Ishikawa (cell line): ENCODE measurements at regions not wholly inside any gene's neighbourhood (a gene's known extent, or its start where the extent isn't known, plus 50 kb on each side); places are given as distances from the start of the nearest gene placed in this dataset.

Source experiments
- CEBPB ChIP-seq: IDR thresholded peaks from 2 replicates; pipeline ENCODE4 v1.6.1; 2012
- CREB1 ChIP-seq: IDR thresholded peaks from 2 replicates; pipeline ENCODE4 v1.6.1; 2012; ENCODE audit warnings: low read depth
- EGR1 ChIP-seq: IDR thresholded peaks from 2 replicates; pipeline ENCODE4 v1.6.1; 2012
- EP300 ChIP-seq: IDR thresholded peaks from 2 replicates; pipeline ENCODE4 v1.6.1; 2012; ENCODE audit warnings: borderline replicate concordance
- FOXM1 ChIP-seq: IDR thresholded peaks from 2 replicates; pipeline ENCODE4 v1.6.1; 2012; ENCODE audit warnings: low read depth, borderline replicate concordance
- NFIC ChIP-seq: IDR thresholded peaks from 2 replicates; pipeline ENCODE4 v1.6.1; 2012
- RAD21 ChIP-seq: IDR thresholded peaks from 2 replicates; pipeline ENCODE4 v1.6.1; 2012; ENCODE audit warnings: low read depth
- TAF1 ChIP-seq: IDR thresholded peaks from 2 replicates; pipeline ENCODE4 v1.6.1; 2012; ENCODE audit warnings: low read depth, mild to moderate bottlenecking
- TCF12 ChIP-seq: IDR thresholded peaks from 2 replicates; pipeline ENCODE4 v1.6.1; 2012; ENCODE audit warnings: low read depth
- TEAD4 ChIP-seq: IDR thresholded peaks from 2 replicates; pipeline ENCODE4 v1.6.1; 2012
- YY1 ChIP-seq: IDR thresholded peaks from 2 replicates; pipeline ENCODE4 v1.6.1; 2012; ENCODE audit warnings: low read depth
- ZBTB7A ChIP-seq: IDR thresholded peaks from 2 replicates; pipeline ENCODE4 v1.6.1; 2012; ENCODE audit warnings: low read depth
- TF ChIP-seq, protein P1 (sequence below): IDR thresholded peaks from 2 replicates; pipeline ENCODE4 v1.6.1; 2012
- TF ChIP-seq, protein P2 (sequence below): IDR thresholded peaks from 2 replicates; pipeline ENCODE4 v1.6.1; 2012; ENCODE audit warnings: low read depth, mild to moderate bottlenecking
- TF ChIP-seq, protein P3 (sequence below): IDR thresholded peaks from 2 replicates; pipeline ENCODE4 v1.6.1; 2012

DNA sequence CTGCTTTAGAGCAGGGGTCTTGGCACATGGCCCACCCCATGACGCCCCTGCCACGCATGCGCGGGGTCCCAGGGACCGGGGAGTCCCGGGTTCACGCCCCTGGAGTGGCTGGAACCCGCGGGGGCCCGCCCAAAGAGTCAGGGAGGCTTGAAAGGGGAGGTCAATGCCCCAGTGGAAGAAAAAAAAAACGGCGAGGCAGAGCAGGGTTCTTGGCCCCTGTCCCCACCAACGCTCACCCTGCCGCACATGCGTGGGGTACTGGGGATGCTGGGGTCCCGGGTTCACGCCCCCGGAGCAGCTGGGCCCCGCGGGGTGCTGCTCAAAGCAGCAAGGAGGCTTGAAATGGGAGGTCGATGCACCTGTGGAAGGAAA is 319.1 kb downstream of the ALG10 start:
- TF ChIP-seq RAD21: no peak
- TF ChIP-seq TAF1: no peak
- TF ChIP-seq, protein P1, sequence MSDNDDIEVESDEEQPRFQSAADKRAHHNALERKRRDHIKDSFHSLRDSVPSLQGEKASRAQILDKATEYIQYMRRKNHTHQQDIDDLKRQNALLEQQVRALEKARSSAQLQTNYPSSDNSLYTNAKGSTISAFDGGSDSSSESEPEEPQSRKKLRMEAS: no peak
- no peak for TF ChIP-seq CEBPB
- TF ChIP-seq, protein P2, sequence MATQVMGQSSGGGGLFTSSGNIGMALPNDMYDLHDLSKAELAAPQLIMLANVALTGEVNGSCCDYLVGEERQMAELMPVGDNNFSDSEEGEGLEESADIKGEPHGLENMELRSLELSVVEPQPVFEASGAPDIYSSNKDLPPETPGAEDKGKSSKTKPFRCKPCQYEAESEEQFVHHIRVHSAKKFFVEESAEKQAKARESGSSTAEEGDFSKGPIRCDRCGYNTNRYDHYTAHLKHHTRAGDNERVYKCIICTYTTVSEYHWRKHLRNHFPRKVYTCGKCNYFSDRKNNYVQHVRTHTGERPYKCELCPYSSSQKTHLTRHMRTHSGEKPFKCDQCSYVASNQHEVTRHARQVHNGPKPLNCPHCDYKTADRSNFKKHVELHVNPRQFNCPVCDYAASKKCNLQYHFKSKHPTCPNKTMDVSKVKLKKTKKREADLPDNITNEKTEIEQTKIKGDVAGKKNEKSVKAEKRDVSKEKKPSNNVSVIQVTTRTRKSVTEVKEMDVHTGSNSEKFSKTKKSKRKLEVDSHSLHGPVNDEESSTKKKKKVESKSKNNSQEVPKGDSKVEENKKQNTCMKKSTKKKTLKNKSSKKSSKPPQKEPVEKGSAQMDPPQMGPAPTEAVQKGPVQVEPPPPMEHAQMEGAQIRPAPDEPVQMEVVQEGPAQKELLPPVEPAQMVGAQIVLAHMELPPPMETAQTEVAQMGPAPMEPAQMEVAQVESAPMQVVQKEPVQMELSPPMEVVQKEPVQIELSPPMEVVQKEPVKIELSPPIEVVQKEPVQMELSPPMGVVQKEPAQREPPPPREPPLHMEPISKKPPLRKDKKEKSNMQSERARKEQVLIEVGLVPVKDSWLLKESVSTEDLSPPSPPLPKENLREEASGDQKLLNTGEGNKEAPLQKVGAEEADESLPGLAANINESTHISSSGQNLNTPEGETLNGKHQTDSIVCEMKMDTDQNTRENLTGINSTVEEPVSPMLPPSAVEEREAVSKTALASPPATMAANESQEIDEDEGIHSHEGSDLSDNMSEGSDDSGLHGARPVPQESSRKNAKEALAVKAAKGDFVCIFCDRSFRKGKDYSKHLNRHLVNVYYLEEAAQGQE: no peak

DNA sequence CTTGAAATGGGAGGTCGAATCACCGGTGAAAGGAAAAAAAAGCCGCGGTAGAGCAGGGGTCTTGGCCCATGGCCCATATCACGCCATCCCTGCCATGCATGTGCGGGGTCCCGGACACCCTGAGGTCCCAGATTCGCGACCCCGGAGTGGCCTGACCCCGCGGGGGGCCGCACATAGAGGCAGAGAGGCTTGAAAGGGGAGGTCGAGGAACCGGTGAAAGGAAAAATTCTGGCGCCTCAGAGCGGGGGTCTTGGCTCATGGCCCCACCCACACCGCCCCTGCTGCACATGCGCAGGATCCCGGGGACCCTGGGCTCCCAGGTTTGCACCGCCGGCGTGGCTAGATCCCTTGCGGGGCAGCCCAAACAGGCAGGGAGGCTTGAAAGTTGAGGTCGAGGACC is 319.8 kb downstream of the ALG10 start:
- no peak for TF ChIP-seq TEAD4
- TF ChIP-seq ZBTB7A: peak; percentile 8; the same call in 1 of the 2 replicates
- TF ChIP-seq NFIC: no peak

DNA sequence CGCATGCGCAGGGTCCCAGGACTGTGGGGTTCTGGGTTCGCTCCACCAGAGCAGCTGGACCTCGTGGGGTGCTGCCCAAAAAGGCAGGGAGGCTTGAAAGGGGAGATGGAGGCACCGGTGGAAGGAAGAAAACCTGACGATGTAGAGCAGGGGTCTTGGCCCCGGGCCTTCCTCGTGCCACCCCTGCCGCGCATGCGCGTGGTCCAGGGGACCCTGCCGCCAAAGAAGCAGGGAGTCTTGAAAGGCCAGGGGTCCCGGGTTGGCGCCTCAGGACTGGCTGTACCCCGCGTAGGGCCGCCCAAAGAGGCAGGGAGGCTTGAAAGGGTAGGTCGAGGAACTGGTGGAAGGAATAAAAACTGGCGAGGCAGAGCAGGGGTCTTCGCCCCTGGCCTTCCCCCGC is 321.0 kb downstream of the ALG10 start:
- no peak for TF ChIP-seq NFIC
- no peak for TF ChIP-seq TEAD4
- no peak for TF ChIP-seq FOXM1
- TF ChIP-seq EP300: no peak
- no peak for TF ChIP-seq RAD21
- TF ChIP-seq CREB1: no peak
- TF ChIP-seq TCF12: no peak
- no peak for TF ChIP-seq YY1
- TF ChIP-seq, protein P2: no peak

DNA sequence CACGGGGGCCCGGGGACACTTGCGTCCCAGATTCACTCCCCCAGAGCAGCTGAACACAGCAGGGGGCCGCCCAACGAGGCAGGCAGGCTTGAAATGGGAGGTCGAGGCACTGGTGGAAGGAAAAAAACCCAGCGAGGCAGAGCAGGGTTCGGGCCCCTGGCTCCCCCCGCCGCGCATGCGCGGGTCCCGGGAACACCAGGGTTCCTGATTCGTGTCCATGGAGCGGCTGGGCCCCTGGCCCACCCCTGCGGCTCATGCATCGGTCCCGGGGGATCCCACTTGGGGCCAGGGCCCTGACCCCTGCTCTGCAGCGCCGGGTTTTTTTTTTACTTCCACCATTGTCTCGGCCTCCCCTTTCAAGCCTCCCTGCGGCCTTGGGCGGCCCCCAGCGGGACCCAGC is 321.5 kb downstream of the ALG10 start:
- TF ChIP-seq TAF1 (no peak), EGR1 (no peak), CEBPB (no peak), NFIC (no peak), TCF12 (no peak), YY1 (no peak), ZBTB7A (no peak), RAD21 (no peak), CREB1 (no peak), FOXM1 (no peak), TEAD4 (no peak), EP300 (no peak)
- TF ChIP-seq, protein P1: no peak
- TF ChIP-seq, protein P2: no peak
- TF ChIP-seq, protein P3, sequence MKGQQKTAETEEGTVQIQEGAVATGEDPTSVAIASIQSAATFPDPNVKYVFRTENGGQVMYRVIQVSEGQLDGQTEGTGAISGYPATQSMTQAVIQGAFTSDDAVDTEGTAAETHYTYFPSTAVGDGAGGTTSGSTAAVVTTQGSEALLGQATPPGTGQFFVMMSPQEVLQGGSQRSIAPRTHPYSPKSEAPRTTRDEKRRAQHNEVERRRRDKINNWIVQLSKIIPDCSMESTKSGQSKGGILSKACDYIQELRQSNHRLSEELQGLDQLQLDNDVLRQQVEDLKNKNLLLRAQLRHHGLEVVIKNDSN: no peak

DNA sequence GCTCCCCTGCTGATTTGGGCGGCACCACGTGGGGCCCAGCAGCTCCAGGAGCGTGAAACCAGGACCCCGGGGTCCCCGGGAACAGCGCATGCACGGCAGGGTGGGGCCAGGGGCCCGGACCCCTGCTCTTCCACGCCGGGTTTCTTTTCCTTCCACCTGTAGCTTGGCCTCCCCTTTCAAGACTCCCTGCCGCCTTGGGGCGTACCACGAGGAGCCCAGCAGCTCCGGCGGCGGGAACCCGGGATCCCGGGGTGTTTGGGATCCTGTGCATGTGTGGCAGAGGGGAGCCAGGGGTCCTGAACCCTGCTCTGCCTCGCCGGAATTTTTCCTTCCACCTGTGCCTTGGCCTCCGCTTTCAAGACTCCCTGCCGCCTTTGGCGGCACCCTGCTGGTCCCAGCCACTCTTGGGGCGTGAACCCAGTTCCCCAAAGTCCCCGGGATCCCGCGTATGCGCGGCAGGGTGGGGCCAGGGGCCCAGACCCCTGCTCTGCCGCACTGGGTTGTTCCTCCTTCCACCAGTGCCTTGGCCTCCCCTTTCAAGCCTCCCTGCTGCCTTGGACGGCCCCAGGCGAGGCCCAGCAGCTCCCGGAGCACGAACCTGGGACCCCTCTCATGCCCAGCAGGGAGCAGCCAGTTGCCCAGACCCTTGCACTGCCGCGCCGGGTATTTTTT is 322.7 kb downstream of the ALG10 start:
- TF ChIP-seq CEBPB: no peak
- TF ChIP-seq, protein P2: no peak
- TF ChIP-seq TCF12: no peak
- no peak for TF ChIP-seq RAD21
- no peak for TF ChIP-seq FOXM1
- TF ChIP-seq EGR1: no peak
- TF ChIP-seq, protein P1: peak; percentile 50; the same call in 1 of the 2 replicates
- peak; percentile 77 for TF ChIP-seq ZBTB7A
- no peak for TF ChIP-seq EP300
- TF ChIP-seq, protein P3: peak; percentile 46
- TF ChIP-seq YY1: no peak
- no peak for TF ChIP-seq CREB1
- no peak for TF ChIP-seq TAF1
- no peak for TF ChIP-seq TEAD4
- no peak for TF ChIP-seq NFIC
